Fibroblast of lung (primary cell): ENCODE measurements at regions not wholly inside any gene's neighbourhood (a gene's known extent, or its start where the extent isn't known, plus 50 kb on each side); places are given as distances from the start of the nearest gene placed in this dataset.
A peak's percentile ranks its signal among the peaks of the same experiment; 100 is the strongest.

Experiments
- DNase-seq, 2 donors: peaks; one replicate each; pipeline versions ENCODE4 v3.0.0 to v3.0.0-alpha.2; 2010; ENCODE audit warnings: low read depth in 2 of 2
- H2AFZ ChIP-seq: 2 replicates; pipeline ENCODE4 v1.5.1; 2012; ENCODE audit warnings: low read length, control low read depth, inconsistent platforms
- H3K27ac ChIP-seq: 2 replicates; pipeline ENCODE4 v1.5.1; 2011; ENCODE audit warnings: low read length, control low read depth; ENCODE audit not compliant: insufficient read depth
- H3K27me3 ChIP-seq: 2 replicates; pipeline ENCODE4 v1.5.1; 2011; ENCODE audit warnings: mild to moderate bottlenecking, low read length; ENCODE audit not compliant: control insufficient read depth, insufficient read depth
- H3K36me3 ChIP-seq: 2 replicates; pipeline ENCODE4 v1.5.1; 2011; ENCODE audit warnings: low read length; ENCODE audit not compliant: control insufficient read depth, insufficient read depth
- H3K4me1 ChIP-seq: 2 replicates; pipeline ENCODE4 v1.5.1; 2011; ENCODE audit warnings: low read length; ENCODE audit not compliant: control insufficient read depth, insufficient read depth; ENCODE audit errors: extremely low read depth
- H3K4me2 ChIP-seq: 2 replicates; pipeline ENCODE4 v1.5.1; 2011; ENCODE audit warnings: low read length, control low read depth; ENCODE audit not compliant: insufficient read depth; ENCODE audit errors: extremely low read depth
- H3K4me3 ChIP-seq, 4 experiments: fragments of 200-600 bp in 1 of 4; sonication (generic) in 1 of 4; replicated peaks in 1 of 4; 2 replicates each; pipeline ENCODE4 v1.5.1; 2011 to 2016; ENCODE audit warnings: low read length in 4 of 4, low read depth in 3 of 4, mild to moderate bottlenecking in 3 of 4, control low read depth in 2 of 4, inconsistent platforms in 1 of 4, mixed read lengths in 1 of 4; ENCODE audit not compliant: insufficient read depth in 1 of 4; ENCODE audit errors: control extremely low read depth in 1 of 4
- H3K79me2 ChIP-seq: 2 replicates; pipeline ENCODE4 v1.5.1; 2012; ENCODE audit warnings: mild to moderate bottlenecking, low read length, inconsistent platforms; ENCODE audit not compliant: control insufficient read depth, insufficient read depth
- H3K9ac ChIP-seq: 2 replicates; pipeline ENCODE4 v1.5.1; 2011; ENCODE audit warnings: mild to moderate bottlenecking, low read length, control low read depth; ENCODE audit not compliant: insufficient read depth
- H3K9me3 ChIP-seq: 2 replicates; pipeline ENCODE4 v1.5.1; 2012; ENCODE audit warnings: low read depth, low read length; ENCODE audit not compliant: control insufficient read depth, insufficient read depth
- H4K20me1 ChIP-seq: 2 replicates; pipeline ENCODE4 v1.5.1; 2011; ENCODE audit warnings: low read length; ENCODE audit not compliant: control insufficient read depth, insufficient read depth; ENCODE audit errors: extremely low read depth
- CTCF ChIP-seq, 2 donors: IDR thresholded peaks in 1 of 2; conservative IDR thresholded peaks in 1 of 2; 1 replicate in 1 of 2; 2 replicates in 1 of 2; pipeline ENCODE4 v1.5.1; 2011 to 2012; ENCODE audit warnings: low read length in 2 of 2, control low read depth in 1 of 2, inconsistent platforms in 1 of 2, low read depth in 1 of 2, mild to moderate bottlenecking in 1 of 2
- EZH2 ChIP-seq: IDR thresholded peaks from 2 replicates; pipeline ENCODE4 v1.5.1; 2012; ENCODE audit warnings: low read length, control low read depth, mild to moderate bottlenecking; ENCODE audit errors: missing control alignments

GRCh38 chr1:94335950-94336349 is 82.2 kb upstream of the ABCD3 start:
- DNase-seq, result peak; percentile 87 to 96
- no peaks in the 10 kb centered on the region for H3K9me3 ChIP-seq
- peaks cover 11% of the 10 kb centered on the region for H3K27me3 ChIP-seq
- H3K79me2 ChIP-seq, result no peaks in the 10 kb centered on the region
- H3K4me3 ChIP-seq, result no peak overlapping the region
- H4K20me1 ChIP-seq, result no peaks in the 10 kb centered on the region
- TF ChIP-seq CTCF (conservative IDR thresholded peaks at IDR 0.05 in 1 of 2, IDR thresholded peaks at IDR 0.05 in 1 of 2; ENCODE audit: low read depth in 1 of 2, low read length in 2 of 2), result peak; percentile 84 to 90
- no peak for TF ChIP-seq EZH2
- no peak overlapping the region for H3K27ac ChIP-seq
- no peak overlapping the region for H2AFZ ChIP-seq
- H3K4me2 ChIP-seq, result no peak overlapping the region
- no peak overlapping the region for H3K9ac ChIP-seq
- no peaks in the 10 kb centered on the region for H3K4me1 ChIP-seq
- H3K36me3 ChIP-seq, result no peaks in the 10 kb centered on the region

GRCh38 chr1:94335447-94335846 is 82.7 kb upstream of the ABCD3 start:
- Histone ChIP-seq H3K36me3 (no peaks in the 10 kb centered on the region), H3K4me1 (no peaks in the 10 kb centered on the region), H3K9ac (no peak overlapping the region), H3K27me3 (peaks cover 10% of the 10 kb centered on the region), H2AFZ (no peak overlapping the region), H4K20me1 (no peaks in the 10 kb centered on the region), H3K27ac (no peak overlapping the region), H3K79me2 (no peaks in the 10 kb centered on the region), H3K9me3 (no peaks in the 10 kb centered on the region), H3K4me3 (no peak overlapping the region), H3K4me2 (no peak overlapping the region)
- TF ChIP-seq CTCF (conservative IDR thresholded peaks at IDR 0.05 in 1 of 2, IDR thresholded peaks at IDR 0.05 in 1 of 2; ENCODE audit: low read depth in 1 of 2, low read length in 2 of 2) (no peak), EZH2 (no peak)
- DNase-seq, result no peak

GRCh38 chr1:94334764-94335163 is 83.4 kb upstream of the ABCD3 start:
- Histone ChIP-seq H3K27me3 (peaks cover 4% of the 10 kb centered on the region), H3K4me3 (no peak overlapping the region), H2AFZ (peak overlapping the region; percentile 49), H3K9ac (no peak overlapping the region), H3K36me3 (no peaks in the 10 kb centered on the region), H4K20me1 (no peaks in the 10 kb centered on the region), H3K9me3 (no peaks in the 10 kb centered on the region), H3K79me2 (no peaks in the 10 kb centered on the region), H3K27ac (no peak overlapping the region), H3K4me2 (no peak overlapping the region), H3K4me1 (no peaks in the 10 kb centered on the region)
- DNase-seq, result peak in 1 of 2 donors; percentile 13
- TF ChIP-seq EZH2 (no peak), CTCF (conservative IDR thresholded peaks at IDR 0.05 in 1 of 2, IDR thresholded peaks at IDR 0.05 in 1 of 2; ENCODE audit: low read depth in 1 of 2, low read length in 2 of 2) (no peak)
